H9 (cell line): ENCODE measurements at regions not wholly inside any gene's neighbourhood (a gene's known extent, or its start where the extent isn't known, plus 50 kb on each side); places are given as distances from the start of the nearest gene placed in this dataset.

Experiments
- DNase-seq: peaks from one replicate; pipeline ENCODE4 v3.0.0-alpha.2; 2017
- H2AFZ ChIP-seq: one replicate; pipeline ENCODE4 v1.6.1; 2013; ENCODE audit warnings: mild to moderate bottlenecking, low read length, control low read depth, moderate library complexity
- H2AK5ac ChIP-seq: 2 replicates; pipeline ENCODE4 v1.6.1; 2013; ENCODE audit warnings: low read length, control low read depth, mixed read lengths; ENCODE audit not compliant: insufficient read length
- H2BK120ac ChIP-seq: one replicate; pipeline ENCODE4 v1.6.1; 2013; ENCODE audit warnings: low read depth, mild to moderate bottlenecking, low read length, control low read depth, inconsistent platforms; ENCODE audit not compliant: poor library complexity, severe bottlenecking
- H2BK12ac ChIP-seq: 2 replicates; pipeline ENCODE4 v1.6.1; 2013; ENCODE audit warnings: low read length, control low read depth, mixed read lengths, low read depth; ENCODE audit not compliant: insufficient read length
- H2BK15ac ChIP-seq: 2 replicates; pipeline ENCODE4 v1.6.1; 2013; ENCODE audit warnings: low read depth, low read length, control low read depth
- H2BK20ac ChIP-seq: one replicate; pipeline ENCODE4 v1.6.1; 2013; ENCODE audit warnings: low read depth, mild to moderate bottlenecking, low read length, control low read depth, inconsistent platforms; ENCODE audit not compliant: poor library complexity, severe bottlenecking
- H2BK5ac ChIP-seq: 2 replicates; pipeline ENCODE4 v1.6.1; 2013; ENCODE audit warnings: low read length, control low read depth, mixed read lengths; ENCODE audit not compliant: insufficient read length
- H3K14ac ChIP-seq: 2 replicates; pipeline ENCODE4 v1.6.1; 2013; ENCODE audit warnings: low read length, control low read depth; ENCODE audit not compliant: insufficient read depth
- H3K18ac ChIP-seq: 2 replicates; pipeline ENCODE4 v1.6.1; 2013; ENCODE audit warnings: low read depth, mild to moderate bottlenecking, mixed read lengths, low read length, control low read depth; ENCODE audit not compliant: insufficient read length
- H3K23ac ChIP-seq: 2 replicates; pipeline ENCODE4 v1.6.1; 2013; ENCODE audit warnings: low read length, control low read depth, mixed read lengths, low read depth; ENCODE audit not compliant: insufficient read length
- H3K23me2 ChIP-seq: 2 replicates; pipeline ENCODE4 v1.6.1; 2013; ENCODE audit warnings: low read depth, mild to moderate bottlenecking, mixed read lengths, low read length, control low read depth; ENCODE audit not compliant: insufficient read length, poor library complexity, severe bottlenecking
- H3K27ac ChIP-seq: 2 replicates; pipeline ENCODE4 v1.5.1; 2013; ENCODE audit warnings: low read length, control low read depth, mixed read lengths, low read depth; ENCODE audit not compliant: insufficient read length
- H3K27me3 ChIP-seq: 2 replicates; pipeline ENCODE4 v1.6.1; 2013; ENCODE audit warnings: low read length, control low read depth, inconsistent platforms; ENCODE audit not compliant: insufficient read depth
- H3K4ac ChIP-seq: 2 replicates; pipeline ENCODE4 v1.6.1; 2013; ENCODE audit warnings: low read depth, mild to moderate bottlenecking, control low read depth, inconsistent platforms, low read length, moderate library complexity
- H3K4me1 ChIP-seq: 2 replicates; pipeline ENCODE4 v1.6.1; 2013; ENCODE audit warnings: low read length, control low read depth, inconsistent platforms; ENCODE audit not compliant: insufficient read depth
- H3K4me2 ChIP-seq: 2 replicates; pipeline ENCODE4 v1.6.1; 2013; ENCODE audit warnings: low read length, control low read depth, mixed read lengths; ENCODE audit not compliant: insufficient read length, insufficient read depth
- H3K56ac ChIP-seq: 2 replicates; pipeline ENCODE4 v1.6.1; 2013; ENCODE audit warnings: low read depth, mild to moderate bottlenecking, mixed read lengths, low read length, control low read depth; ENCODE audit not compliant: insufficient read length
- H3K79me1 ChIP-seq: 2 replicates; pipeline ENCODE4 v1.6.1; 2013; ENCODE audit warnings: low read depth, mild to moderate bottlenecking, moderate library complexity, low read length, control low read depth, inconsistent platforms; ENCODE audit not compliant: insufficient read depth, poor library complexity, severe bottlenecking
- H3K79me2 ChIP-seq: 2 replicates; pipeline ENCODE4 v1.6.1; 2013; ENCODE audit warnings: low read length, control low read depth, inconsistent platforms; ENCODE audit not compliant: insufficient read depth
- H3K9ac ChIP-seq: 2 replicates; pipeline ENCODE4 v1.6.1; 2013; ENCODE audit warnings: low read length, control low read depth, mixed read lengths; ENCODE audit not compliant: insufficient read length; ENCODE audit errors: extremely low read depth
- H3K9me3 ChIP-seq: one replicate; pipeline ENCODE4 v1.6.1; 2013; ENCODE audit warnings: low read depth, low read length, inconsistent platforms; ENCODE audit not compliant: control insufficient read depth
- H3T11ph ChIP-seq: one replicate; pipeline ENCODE4 v1.6.1; 2013; ENCODE audit warnings: mild to moderate bottlenecking, low read length, control low read depth, inconsistent platforms
- H4K20me1 ChIP-seq: one replicate; pipeline ENCODE4 v1.6.1; 2013; ENCODE audit not compliant: control insufficient read depth, insufficient read length, insufficient read depth
- H4K5ac ChIP-seq: 2 replicates; pipeline ENCODE4 v1.6.1; 2013; ENCODE audit warnings: low read depth, mild to moderate bottlenecking, mixed read lengths, low read length, control low read depth; ENCODE audit not compliant: insufficient read length
- H4K8ac ChIP-seq: replicated peaks from 2 replicates; pipeline ENCODE4 v1.6.1; 2013; ENCODE audit warnings: low read length, control low read depth, mixed read lengths, low read depth; ENCODE audit not compliant: insufficient read length
- H4K91ac ChIP-seq: 2 replicates; pipeline ENCODE4 v1.6.1; 2013; ENCODE audit warnings: low read depth, mild to moderate bottlenecking, moderate library complexity, mixed read lengths, low read length, control low read depth; ENCODE audit not compliant: insufficient read length
- H3K27ac Mint-ChIP-seq, 3 experiments: 2 replicates in 2 of 3; 3 replicates in 1 of 3; pipeline ENCODE4 v1.8.0; 2020 to 2021; ENCODE audit warnings: mixed read lengths in 3 of 3, mild to moderate bottlenecking in 1 of 3, moderate library complexity in 1 of 3
- H3K27me3 Mint-ChIP-seq: 2 replicates; pipeline ENCODE4 v1.8.0; 2021; ENCODE audit warnings: low read depth, mild to moderate bottlenecking, moderate library complexity, mixed read lengths
- H3K36me3 Mint-ChIP-seq, 3 experiments: 2 replicates in 2 of 3; 3 replicates in 1 of 3; pipeline ENCODE4 v1.8.0; 2020 to 2021; ENCODE audit warnings: low read depth in 3 of 3, mixed read lengths in 3 of 3; ENCODE audit not compliant: insufficient read depth in 1 of 3
- H3K4me1 Mint-ChIP-seq, 2 experiments: 2 replicates each; pipeline ENCODE4 v1.8.0; 2020; ENCODE audit warnings: mixed read lengths in 2 of 2
- H3K4me3 Mint-ChIP-seq, 2 experiments: 2 replicates in 1 of 2; 3 replicates in 1 of 2; pipeline ENCODE4 v1.8.0; 2020 to 2021; ENCODE audit warnings: mild to moderate bottlenecking in 2 of 2, mixed read lengths in 2 of 2, moderate library complexity in 1 of 2
- H3K9me3 Mint-ChIP-seq, 2 experiments: 2 replicates in 1 of 2; 3 replicates in 1 of 2; pipeline ENCODE4 v1.8.0; 2020; ENCODE audit warnings: mild to moderate bottlenecking in 2 of 2, mixed read lengths in 2 of 2, moderate library complexity in 1 of 2
- TF ChIP-seq, protein P1 (sequence below): fragments of 200-600 bp; sonication (generic); conservative IDR thresholded peaks from 3 replicates; pipeline ENCODE4 v1.8.0; 2021; ENCODE audit warnings: antibody characterized with exemption, mild to moderate bottlenecking

DNA sequence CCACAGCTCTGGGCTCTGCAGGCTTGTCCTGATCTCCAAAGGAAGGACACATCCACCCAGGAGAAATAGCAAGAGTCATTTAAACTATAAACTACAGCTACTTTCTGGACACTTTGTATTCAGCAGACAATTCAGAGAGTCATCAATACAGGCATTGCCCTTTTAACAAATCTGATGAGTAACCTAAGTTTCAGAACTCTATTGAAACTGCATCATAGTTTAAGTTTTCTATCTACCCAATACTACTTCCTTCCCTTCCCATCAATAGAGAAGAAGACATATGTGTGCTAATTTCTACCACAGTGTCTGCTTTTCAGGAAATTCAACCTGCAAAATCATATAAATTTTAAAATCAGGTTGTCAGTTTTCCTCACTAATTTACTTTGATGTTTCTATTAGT is 736.5 kb downstream of the IGSF11 start:
- no peaks in the 10 kb centered on the region for H3K23me2 ChIP-seq
- TF ChIP-seq, protein P1, sequence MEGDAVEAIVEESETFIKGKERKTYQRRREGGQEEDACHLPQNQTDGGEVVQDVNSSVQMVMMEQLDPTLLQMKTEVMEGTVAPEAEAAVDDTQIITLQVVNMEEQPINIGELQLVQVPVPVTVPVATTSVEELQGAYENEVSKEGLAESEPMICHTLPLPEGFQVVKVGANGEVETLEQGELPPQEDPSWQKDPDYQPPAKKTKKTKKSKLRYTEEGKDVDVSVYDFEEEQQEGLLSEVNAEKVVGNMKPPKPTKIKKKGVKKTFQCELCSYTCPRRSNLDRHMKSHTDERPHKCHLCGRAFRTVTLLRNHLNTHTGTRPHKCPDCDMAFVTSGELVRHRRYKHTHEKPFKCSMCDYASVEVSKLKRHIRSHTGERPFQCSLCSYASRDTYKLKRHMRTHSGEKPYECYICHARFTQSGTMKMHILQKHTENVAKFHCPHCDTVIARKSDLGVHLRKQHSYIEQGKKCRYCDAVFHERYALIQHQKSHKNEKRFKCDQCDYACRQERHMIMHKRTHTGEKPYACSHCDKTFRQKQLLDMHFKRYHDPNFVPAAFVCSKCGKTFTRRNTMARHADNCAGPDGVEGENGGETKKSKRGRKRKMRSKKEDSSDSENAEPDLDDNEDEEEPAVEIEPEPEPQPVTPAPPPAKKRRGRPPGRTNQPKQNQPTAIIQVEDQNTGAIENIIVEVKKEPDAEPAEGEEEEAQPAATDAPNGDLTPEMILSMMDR: no peak
- H3K4ac ChIP-seq: no peak overlapping the region
- H4K20me1 ChIP-seq: no peaks in the 10 kb centered on the region
- no peak overlapping the region for H2BK120ac ChIP-seq
- no peaks in the 10 kb centered on the region for H3K79me1 ChIP-seq
- H3K27ac ChIP-seq: no peak overlapping the region
- Mint-ChIP-seq H3K27me3 (no peaks in the 10 kb centered on the region), H3K36me3 (no peaks in the 10 kb centered on the region), H3K27ac (no peak overlapping the region), H3K9me3 (no peaks in the 10 kb centered on the region), H3K4me3 (no peak overlapping the region), H3K4me1 (no peaks in the 10 kb centered on the region)
- H2AK5ac ChIP-seq: no peak overlapping the region
- H2AFZ ChIP-seq: no peak overlapping the region
- H3K27me3 ChIP-seq: no peaks in the 10 kb centered on the region
- H3K79me2 ChIP-seq: no peaks in the 10 kb centered on the region
- no peak overlapping the region for H3K23ac ChIP-seq
- DNase-seq: no peak
- H3K14ac ChIP-seq: no peak overlapping the region
- H4K91ac ChIP-seq: no peak overlapping the region
- no peak overlapping the region for H2BK20ac ChIP-seq
- H2BK5ac ChIP-seq: no peak overlapping the region
- no peak overlapping the region for H3K9ac ChIP-seq
- H3K4me1 ChIP-seq: no peaks in the 10 kb centered on the region
- no peak overlapping the region for H2BK15ac ChIP-seq
- H3K9me3 ChIP-seq: no peaks in the 10 kb centered on the region
- H3K18ac ChIP-seq: no peak overlapping the region
- H2BK12ac ChIP-seq: no peak overlapping the region
- no peak overlapping the region for H3K4me2 ChIP-seq
- no peak overlapping the region for H3K56ac ChIP-seq
- H4K8ac ChIP-seq: no peak overlapping the region
- H4K5ac ChIP-seq: no peak overlapping the region
- no peak overlapping the region for H3T11ph ChIP-seq
